ENCODE measurements at regions not wholly inside any gene's neighbourhood (a gene's known extent, or its start where the extent isn't known, plus 50 kb on each side); places are given as distances from the start of the nearest gene placed in this dataset.

DNA sequence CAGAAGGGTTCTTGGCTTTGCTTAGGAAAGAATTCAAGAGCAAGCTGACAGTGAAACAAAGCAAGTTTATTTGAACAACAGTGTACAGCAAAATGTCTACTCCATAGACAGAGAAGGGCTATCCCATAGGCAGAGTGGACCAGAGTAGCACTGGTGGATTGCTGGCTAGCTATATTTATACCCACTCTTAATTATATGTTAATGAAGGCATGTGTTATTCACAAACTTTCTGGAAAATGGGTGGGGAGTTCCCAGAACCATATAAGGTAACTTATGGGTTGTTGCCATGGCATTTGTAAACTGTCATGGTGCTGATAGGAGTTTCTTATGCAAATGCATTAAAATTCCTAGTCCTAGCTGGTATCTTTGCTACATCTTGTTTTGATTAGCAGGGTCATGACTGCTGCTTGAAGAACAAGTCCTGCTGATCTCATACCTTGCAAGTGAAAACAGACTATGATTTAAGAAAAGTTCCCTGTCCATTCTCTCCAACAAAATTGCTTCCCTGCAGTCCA lies 330.5 kb downstream of the BUD13 start:
- Histone ChIP-seq H2AFZ (ENCODE audit: low read depth, low read length) (no peak overlapping the region), H4K20me1 (ENCODE audit: insufficient read depth, low read length) (no peaks in the 10 kb centered on the region), H3K9me3 (ENCODE audit: insufficient read depth, low read length) (no peaks in the 10 kb centered on the region), H3K27ac (ENCODE audit: low read length) (no peak overlapping the region), H3K27me3 (ENCODE audit: low read depth, low read length) (peaks cover 26% of the 10 kb centered on the region; the same call in 1 of the 2 replicates), H3K36me3 (replicated peaks; ENCODE audit: low read depth, low read length) (no peaks in the 10 kb centered on the region), H3K4me1 (ENCODE audit: low read length) (no peaks in the 10 kb centered on the region), H3K79me2 (ENCODE audit: low read length) (no peaks in the 10 kb centered on the region), H3K9ac (ENCODE audit: low read length) (no peak overlapping the region), H3K4me2 (ENCODE audit: low read length) (no peak overlapping the region), H3K4me3 (ENCODE audit: low read length) (no peak overlapping the region)
- TF ChIP-seq, protein P1, sequence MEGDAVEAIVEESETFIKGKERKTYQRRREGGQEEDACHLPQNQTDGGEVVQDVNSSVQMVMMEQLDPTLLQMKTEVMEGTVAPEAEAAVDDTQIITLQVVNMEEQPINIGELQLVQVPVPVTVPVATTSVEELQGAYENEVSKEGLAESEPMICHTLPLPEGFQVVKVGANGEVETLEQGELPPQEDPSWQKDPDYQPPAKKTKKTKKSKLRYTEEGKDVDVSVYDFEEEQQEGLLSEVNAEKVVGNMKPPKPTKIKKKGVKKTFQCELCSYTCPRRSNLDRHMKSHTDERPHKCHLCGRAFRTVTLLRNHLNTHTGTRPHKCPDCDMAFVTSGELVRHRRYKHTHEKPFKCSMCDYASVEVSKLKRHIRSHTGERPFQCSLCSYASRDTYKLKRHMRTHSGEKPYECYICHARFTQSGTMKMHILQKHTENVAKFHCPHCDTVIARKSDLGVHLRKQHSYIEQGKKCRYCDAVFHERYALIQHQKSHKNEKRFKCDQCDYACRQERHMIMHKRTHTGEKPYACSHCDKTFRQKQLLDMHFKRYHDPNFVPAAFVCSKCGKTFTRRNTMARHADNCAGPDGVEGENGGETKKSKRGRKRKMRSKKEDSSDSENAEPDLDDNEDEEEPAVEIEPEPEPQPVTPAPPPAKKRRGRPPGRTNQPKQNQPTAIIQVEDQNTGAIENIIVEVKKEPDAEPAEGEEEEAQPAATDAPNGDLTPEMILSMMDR (IDR thresholded peaks at IDR 0.05; ENCODE audit: low read depth, low read length) = no peak
- no peak for TF ChIP-seq EZH2phosphoT487 (IDR thresholded peaks at IDR 0.05; ENCODE audit: low read depth)

DNA sequence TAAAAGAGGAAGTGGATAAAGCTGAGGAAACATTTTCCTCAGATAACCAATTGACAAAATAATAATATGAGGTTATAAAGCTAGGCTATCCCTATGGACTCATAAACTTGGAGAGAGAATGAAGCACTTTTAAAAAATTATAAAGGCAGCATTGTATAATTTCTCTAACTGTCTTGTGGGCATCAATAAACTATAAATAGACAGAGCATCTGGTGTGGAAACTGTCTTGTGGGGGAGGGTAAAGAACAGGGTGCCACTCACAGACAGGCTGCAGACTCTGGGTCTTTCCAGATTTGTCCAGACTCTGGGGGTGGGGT lies 333.5 kb downstream of the BUD13 start:
- Histone ChIP-seq H4K20me1 (ENCODE audit: insufficient read depth, low read length) (no peaks in the 10 kb centered on the region), H3K27ac (ENCODE audit: low read length) (no peak overlapping the region), H3K4me2 (ENCODE audit: low read length) (no peak overlapping the region), H3K4me1 (ENCODE audit: low read length) (no peaks in the 10 kb centered on the region), H3K36me3 (replicated peaks; ENCODE audit: low read depth, low read length) (no peaks in the 10 kb centered on the region), H3K9ac (ENCODE audit: low read length) (no peak overlapping the region), H3K79me2 (ENCODE audit: low read length) (no peaks in the 10 kb centered on the region), H2AFZ (ENCODE audit: low read depth, low read length) (no peak overlapping the region), H3K27me3 (ENCODE audit: low read depth, low read length) (peaks cover 31% of the 10 kb centered on the region; the same call in 1 of the 2 replicates), H3K4me3 (ENCODE audit: low read length) (no peak overlapping the region), H3K9me3 (ENCODE audit: insufficient read depth, low read length) (no peaks in the 10 kb centered on the region)
- TF ChIP-seq EZH2phosphoT487 (IDR thresholded peaks at IDR 0.05; ENCODE audit: low read depth) = no peak

DNA sequence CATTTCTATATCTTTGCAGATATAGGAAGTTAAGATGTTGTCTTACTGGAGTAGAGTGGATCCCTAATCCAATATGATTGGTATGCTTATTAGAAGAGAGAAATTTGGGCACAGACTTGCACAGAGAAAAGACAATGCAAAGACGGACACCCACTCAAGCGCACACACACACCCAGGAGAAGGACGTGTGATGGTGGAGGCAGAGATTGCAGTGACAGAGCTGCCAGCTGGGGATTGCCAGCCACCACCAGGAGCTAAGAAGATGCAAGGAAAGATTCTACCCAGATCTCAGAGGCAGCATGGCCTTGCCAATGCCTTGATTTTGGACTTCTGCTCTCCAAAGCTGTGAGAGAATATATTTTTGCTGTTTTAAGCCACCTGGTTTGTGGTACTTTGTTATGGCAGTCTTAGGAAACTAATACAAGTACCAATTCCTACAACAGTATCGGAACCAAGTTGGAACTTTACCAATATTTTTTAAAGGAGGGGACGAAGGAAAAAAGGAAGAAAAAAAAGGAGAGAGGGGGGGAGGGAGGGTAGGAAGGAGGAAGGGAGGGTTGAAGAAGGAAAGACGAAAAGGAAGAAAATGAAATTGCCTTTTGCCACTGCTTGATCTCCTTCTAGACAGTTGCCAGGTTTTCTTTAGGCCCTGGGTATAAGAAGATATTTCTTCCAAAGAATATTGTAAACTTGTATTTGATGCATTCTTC lies 334.0 kb downstream of the BUD13 start:
- no peaks in the 10 kb centered on the region for H3K36me3 ChIP-seq (replicated peaks; ENCODE audit: low read depth, low read length)
- H2AFZ ChIP-seq (ENCODE audit: low read depth, low read length) = no peak overlapping the region
- no peaks in the 10 kb centered on the region for H3K9me3 ChIP-seq (ENCODE audit: insufficient read depth, low read length)
- no peaks in the 10 kb centered on the region for H4K20me1 ChIP-seq (ENCODE audit: insufficient read depth, low read length)
- no peak overlapping the region for H3K27ac ChIP-seq (ENCODE audit: low read length)
- no peaks in the 10 kb centered on the region for H3K79me2 ChIP-seq (ENCODE audit: low read length)
- no peak overlapping the region for H3K9ac ChIP-seq (ENCODE audit: low read length)
- H3K4me2 ChIP-seq (ENCODE audit: low read length) = no peak overlapping the region
- TF ChIP-seq, protein P1 (IDR thresholded peaks at IDR 0.05; ENCODE audit: low read depth, low read length) = no peak
- TF ChIP-seq EZH2phosphoT487 (IDR thresholded peaks at IDR 0.05; ENCODE audit: low read depth) = no peak
- no peaks in the 10 kb centered on the region for H3K4me1 ChIP-seq (ENCODE audit: low read length)
- H3K27me3 ChIP-seq (ENCODE audit: low read depth, low read length) = peaks cover 35% of the 10 kb centered on the region; the same call in 1 of the 2 replicates
- H3K4me3 ChIP-seq (ENCODE audit: low read length) = no peak overlapping the region

DNA sequence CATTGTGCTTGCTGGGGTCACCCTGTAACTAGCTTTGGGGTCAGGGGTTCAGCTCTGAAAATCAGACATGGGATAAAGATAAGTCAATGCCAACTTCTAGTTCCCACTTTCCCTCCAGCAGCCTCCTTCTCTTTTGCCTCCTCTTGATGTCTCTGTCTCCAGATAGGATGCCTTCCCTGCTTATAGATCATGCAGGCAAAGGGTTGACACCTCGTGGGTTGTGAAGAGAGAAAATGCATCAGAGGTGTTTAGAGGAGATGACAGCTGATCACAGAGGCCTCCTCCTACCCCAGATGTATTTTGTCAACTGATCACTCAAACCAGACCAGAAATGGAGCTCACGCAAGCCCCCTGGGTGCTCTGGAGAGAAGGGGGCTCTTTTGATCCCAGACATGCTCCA lies 337.8 kb downstream of the BUD13 start:
- Histone ChIP-seq H3K79me2 (ENCODE audit: low read length) (no peaks in the 10 kb centered on the region), H4K20me1 (ENCODE audit: insufficient read depth, low read length) (no peaks in the 10 kb centered on the region), H3K4me2 (ENCODE audit: low read length) (no peak overlapping the region), H3K27ac (ENCODE audit: low read length) (no peak overlapping the region), H3K27me3 (ENCODE audit: low read depth, low read length) (peaks cover 22% of the 10 kb centered on the region; the same call in 1 of the 2 replicates), H3K4me1 (ENCODE audit: low read length) (no peaks in the 10 kb centered on the region), H3K9ac (ENCODE audit: low read length) (no peak overlapping the region), H3K9me3 (ENCODE audit: insufficient read depth, low read length) (no peaks in the 10 kb centered on the region), H3K4me3 (ENCODE audit: low read length) (no peak overlapping the region), H2AFZ (ENCODE audit: low read depth, low read length) (no peak overlapping the region), H3K36me3 (replicated peaks; ENCODE audit: low read depth, low read length) (no peaks in the 10 kb centered on the region)
- no peak for TF ChIP-seq EZH2phosphoT487 (IDR thresholded peaks at IDR 0.05; ENCODE audit: low read depth)
- TF ChIP-seq, protein P1 (IDR thresholded peaks at IDR 0.05; ENCODE audit: low read depth, low read length) = no peak

All from OCI-LY3 (cell line).